Tongue (tissue), 1 donor: ENCODE measurements at regions not wholly inside any gene's neighbourhood (a gene's known extent, or its start where the extent isn't known, plus 50 kb on each side); places are given as distances from the start of the nearest gene placed in this dataset.
A peak's percentile ranks its signal among the peaks of the same experiment; 100 is the strongest.

ENCODE experiments used
- DNase-seq: peaks from one replicate; pipeline ENCODE4 v3.0.0-alpha.2; 2015

DNA sequence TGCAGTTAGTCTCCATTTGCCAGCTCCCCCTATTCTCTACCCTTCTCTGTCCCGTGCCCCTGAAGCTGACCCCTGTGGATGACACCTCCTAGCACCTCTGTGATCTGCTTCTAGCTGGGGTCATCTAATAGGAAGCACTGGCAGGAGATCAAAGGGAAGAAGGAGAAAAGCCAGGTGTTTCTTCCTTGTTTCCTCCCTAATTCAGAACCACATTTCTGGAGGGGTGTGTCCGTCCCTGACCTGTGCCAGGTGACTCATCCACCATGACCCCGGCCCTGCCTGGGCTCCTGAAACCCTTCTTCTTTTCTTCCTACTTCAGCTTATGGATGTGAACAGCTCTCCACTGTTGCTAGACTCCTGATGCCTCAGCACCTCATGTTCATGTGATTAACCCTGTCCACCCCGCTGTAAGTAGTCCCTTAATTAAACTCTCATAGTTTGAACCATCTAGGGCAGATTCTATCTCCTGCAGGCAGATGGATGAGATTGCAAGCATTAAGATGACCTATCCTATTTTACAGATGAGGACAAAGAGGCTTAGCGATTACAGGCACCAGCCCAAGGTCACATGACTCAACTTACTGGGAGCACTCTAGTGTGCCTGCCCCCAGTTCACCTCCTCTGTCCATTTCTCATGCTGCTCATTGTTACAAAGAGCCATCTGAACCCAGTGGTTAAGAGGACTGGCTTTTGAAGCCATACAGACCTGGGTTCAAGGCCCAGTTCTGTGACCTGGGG, 770.5 kb downstream of the MED13L start:
- DNase-seq, result no peak

DNA sequence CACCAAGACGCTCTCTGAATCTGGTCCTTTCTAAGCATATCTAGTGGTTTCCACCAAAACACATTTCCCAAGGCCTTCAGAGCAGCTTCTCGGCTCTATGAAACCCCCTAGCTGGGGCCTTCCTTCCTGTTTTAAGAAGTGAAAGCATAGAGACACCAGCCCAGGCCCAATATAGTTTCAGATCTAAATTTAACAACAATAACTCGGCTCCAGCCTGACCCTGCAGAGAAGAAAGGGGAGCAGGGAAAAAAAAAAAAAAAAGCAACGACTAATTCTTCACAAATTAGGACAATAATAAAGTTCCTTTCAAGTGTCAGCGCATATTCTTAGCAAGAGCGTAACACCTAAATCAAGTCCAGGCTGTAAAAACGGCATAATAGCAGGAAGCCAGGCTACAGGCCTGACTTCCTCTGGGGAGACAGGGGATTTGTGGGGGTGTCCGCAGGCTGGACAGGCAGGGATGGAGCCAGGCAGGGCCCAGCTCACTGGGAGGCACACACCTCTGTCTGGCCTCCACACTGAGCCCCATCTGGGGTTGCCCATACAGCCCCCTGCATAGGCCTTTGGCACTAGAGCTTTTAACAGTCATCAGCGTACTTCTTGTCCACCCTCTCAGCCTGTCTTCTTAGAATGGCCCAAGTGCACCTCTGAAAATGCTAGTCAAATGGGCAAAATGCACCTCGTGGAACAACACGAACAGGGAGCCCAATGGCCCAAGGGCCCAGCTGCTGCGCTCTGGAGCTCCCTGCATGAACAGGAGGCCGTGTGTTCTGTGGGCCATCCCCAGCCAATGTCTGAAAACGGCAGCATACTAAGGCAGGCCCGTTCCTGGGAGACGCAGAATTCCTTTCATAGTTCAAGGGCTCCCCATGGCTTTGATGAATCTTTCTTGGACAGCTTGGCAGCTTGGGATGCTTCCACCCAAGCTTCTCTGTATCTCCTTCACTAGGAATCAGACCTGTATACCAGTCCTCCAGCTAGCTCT, 772.9 kb downstream of the MED13L start:
- no peak for DNase-seq

DNA sequence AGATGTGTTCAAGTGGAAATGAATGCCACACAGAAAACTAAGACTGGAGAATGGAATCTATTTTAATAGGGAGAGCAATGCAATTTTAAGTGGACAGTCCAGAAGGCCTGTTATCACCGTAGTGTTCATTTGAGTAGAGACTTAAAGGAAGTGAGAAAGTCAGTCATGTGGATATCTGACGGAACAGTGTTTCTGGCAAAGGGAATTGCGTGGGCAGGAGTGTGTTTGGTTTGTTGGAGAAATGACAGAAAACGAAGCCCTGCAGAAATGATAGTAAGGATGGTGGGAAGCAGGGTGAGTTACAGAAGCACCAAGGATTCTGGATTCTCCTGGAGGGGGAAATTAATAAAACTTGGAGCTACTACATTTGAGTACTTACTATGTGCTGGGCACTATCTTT, 776.6 kb downstream of the MED13L start:
- no peak for DNase-seq

DNA sequence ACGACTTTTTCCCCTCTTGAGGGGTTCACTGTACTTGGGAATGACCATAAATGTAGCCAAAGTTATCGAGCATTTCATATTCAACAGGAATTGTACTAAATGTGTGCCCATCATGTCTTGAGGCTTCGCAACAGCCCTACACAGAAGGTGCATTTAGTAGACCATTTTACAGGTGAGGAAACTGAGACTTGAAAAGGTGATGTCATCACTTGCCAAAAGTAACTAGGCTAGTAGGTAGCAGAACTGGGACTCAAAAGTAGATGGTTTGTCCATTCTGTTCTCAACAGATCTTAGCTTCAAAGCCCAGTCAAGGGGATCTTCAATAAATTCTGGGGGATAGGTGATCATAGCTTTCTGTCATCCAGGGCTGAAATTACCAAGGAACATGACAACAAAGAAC, 782.2 kb downstream of the MED13L start:
- no peak for DNase-seq

DNA sequence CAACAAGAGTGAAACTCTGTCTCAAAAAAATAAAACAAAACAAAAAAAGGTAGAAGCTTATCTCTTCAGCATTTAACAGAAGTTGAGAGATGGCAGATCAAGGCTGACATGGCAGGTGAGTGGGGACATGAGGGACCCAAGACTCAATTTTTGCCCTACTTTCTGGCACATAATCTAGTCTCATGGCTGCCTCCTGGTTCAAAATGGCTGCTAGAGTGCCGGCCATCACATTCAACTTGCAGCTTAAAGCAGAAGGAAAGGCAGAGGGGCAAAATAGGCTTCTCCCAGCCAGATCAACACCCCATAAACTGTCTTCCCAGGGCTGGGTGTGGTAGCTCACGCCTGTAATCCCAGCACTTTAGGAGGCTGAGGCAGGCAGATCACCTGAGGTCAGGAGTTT, 784.9 kb downstream of the MED13L start:
- DNase-seq, result no peak

DNA sequence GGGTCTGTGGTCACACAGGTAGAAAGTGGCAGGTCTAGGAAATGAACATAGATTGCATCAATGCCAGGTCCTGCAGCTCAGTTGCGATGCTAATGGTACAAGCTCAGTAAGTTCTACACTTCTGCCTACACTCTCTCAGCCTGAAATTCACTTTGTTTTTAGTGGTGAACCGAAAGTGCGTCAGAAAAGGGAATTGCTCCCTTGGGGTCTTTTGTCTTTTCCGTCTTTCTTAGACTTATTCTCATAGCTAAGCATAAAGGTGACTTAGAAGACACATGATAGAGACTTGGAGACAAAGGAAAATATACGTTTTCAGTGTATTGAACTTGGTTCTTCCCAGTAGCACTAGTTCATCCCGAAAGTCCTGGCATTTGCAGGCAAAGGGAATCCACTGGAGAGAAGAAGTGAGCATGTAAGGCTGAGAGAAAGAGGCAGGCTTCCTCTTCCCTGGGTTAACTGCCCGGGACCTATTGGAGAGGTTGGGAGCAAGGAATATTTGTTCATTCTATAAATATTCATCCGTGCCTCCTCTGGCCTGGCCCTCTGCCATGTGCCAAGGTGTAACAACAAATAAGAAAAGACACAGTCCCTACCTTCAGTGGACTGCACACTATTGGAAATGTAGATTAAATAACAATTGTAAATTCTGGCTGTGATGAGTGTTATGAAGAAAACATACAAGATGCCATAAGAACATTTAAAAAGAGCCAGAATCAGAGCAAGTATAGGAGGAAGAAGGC, 785.8 kb downstream of the MED13L start:
- no peak for DNase-seq

DNA sequence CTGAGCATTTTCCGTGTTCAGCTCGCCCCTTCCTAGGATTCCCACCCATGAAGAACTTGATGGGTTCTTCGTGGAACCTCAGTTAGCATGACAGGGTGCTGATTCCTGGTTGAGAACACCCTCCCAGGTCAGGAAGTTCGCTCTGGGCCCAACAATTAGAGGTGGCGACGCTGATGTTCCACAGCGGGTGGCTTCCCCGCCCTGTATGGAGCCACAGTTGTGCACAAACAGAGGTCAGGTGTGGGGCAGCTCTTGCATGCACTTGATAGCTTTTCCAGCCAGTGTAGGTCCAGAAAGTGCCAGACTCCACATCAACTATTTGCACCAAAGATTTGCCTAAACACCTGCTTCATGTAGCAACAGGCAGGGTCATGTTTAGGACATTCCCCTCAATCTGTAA, 788.2 kb downstream of the MED13L start:
- DNase-seq, result no peak

DNA sequence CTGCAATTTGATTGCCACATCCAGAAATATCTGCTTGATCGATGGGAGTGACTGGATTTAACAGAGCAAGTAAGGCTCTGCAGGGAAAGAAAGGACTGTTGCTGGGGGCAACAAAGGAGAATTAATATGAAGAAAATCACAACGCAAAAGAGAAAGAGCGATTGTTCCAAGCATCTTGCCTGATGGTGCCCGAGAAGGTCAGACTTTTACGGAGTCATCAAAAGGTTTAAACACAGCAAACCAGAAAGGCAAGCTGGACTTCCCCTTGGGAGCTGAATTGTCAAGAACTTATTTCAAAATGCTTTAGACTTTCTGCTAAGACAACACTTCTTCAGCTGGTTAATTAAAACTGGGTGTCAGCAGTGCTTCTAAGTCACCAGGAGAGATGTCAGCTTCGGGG, 791.5 kb downstream of the MED13L start:
- DNase-seq, result no peak

DNA sequence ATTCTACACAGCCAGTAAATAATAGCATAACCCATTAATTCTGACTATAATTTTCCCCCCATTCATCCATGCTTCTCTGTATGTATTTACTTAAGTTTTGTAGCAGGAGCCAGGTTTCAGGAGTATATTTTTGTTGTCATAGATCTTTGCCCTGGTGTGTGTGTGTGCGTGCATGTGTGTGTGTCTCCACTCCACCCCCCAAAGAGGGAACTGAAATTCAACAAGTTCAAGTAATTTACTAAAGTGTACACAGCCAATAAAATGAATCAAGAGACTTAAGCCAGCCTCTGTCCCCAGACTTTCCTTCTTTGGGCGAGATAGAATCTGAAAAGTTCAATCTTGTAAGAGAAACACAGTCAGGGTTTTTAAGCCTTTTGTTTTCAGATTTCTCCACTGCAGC, 792.0 kb downstream of the MED13L start:
- no peak for DNase-seq

DNA sequence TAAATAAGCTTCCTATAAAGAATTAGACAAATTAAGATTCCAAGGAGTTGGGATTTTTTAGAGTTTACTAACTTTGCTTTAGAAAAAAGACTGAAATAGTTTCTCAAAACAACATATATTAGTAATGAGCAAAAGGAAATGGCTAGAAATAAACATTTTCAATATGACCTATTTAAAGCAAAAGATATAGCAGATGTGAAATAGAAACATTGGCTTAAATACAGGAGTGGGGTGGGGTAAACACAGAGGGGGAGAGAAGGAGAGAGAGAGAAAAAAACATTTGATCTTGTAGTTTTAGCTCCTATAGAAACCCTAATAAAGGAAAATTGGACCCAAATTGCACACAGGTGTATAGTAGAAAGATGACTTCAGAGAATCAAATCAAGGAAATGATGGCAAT, 794.5 kb downstream of the MED13L start:
- DNase-seq, result no peak

DNA sequence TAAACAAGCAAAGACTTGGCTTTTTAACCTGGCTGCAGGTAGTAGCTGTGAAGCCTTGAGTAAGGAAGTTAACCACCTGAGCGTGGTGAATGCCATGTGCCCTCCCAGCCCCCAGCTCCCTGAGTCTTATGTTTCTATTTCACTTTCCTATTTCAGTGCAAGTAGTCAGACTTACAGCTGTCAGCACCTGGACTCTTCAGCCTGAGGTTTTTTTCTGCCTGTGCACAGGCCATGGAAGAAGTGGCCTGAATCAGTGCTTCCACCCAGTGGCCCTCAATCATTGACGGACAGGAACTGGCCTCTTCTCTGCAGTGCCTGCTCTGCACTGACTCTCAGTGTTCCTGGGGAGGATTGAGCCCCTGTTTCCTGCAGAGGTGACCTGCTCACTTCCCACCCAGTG, 796.4 kb downstream of the MED13L start:
- DNase-seq, result peak; percentile 24

DNA sequence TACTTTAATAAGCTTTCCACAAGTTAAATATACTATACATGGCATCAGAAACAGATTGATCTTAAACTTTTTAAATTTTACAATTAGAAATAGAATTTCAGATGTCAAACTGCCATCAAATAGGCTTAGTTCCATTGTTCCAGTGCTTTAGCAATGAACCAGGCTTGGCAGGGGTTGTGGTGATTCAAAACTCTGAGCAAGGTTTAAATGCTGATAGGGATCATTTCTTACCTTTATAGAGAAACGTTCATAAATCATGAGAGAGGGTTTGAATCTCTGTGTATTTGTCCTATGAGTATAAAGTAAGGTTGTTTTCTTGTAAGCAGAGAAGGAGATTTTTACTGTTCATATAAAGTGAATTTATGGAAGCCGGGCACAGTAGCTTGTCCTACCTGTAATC, 794.5 kb upstream of the TBX3 start:
- DNase-seq, result no peak

DNA sequence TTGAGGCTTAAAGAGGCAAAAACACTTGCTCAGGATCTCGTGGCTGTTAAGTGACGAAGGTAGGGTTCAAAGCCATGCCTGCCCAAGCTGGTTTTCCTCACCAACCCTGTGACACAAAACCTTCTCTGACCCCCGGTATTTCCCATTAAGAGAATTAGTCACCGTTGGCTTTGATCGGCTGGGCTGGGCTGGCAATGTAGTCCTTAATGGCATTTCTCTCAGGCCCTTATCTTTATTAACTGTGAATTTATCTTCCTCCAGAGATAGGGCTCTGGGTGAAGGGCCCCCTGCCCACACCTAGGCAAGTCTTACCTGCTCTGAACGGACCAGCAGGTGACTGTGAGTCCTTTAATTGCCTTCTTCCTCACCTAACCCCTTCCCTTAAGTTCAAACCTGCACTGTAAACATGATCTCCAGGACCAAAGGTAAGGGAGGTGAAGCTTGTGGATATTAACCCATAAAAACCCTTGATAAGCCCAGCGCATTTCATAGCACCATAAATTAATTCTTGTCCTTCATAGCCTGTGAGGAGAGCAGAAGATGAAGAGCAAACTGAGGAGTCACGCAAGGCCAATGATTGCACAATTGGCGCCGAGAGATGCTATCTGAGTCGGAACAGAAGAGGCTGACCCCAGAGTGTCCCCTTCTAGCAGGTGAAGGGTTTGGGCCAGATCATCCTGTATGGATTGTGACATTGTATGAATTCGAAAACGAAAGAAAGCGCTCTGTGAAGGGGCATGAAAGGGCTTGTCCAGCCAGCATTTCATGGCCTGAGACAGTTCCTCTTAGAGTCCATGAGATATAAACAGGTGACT, 790.8 kb upstream of the TBX3 start:
- no peak for DNase-seq

DNA sequence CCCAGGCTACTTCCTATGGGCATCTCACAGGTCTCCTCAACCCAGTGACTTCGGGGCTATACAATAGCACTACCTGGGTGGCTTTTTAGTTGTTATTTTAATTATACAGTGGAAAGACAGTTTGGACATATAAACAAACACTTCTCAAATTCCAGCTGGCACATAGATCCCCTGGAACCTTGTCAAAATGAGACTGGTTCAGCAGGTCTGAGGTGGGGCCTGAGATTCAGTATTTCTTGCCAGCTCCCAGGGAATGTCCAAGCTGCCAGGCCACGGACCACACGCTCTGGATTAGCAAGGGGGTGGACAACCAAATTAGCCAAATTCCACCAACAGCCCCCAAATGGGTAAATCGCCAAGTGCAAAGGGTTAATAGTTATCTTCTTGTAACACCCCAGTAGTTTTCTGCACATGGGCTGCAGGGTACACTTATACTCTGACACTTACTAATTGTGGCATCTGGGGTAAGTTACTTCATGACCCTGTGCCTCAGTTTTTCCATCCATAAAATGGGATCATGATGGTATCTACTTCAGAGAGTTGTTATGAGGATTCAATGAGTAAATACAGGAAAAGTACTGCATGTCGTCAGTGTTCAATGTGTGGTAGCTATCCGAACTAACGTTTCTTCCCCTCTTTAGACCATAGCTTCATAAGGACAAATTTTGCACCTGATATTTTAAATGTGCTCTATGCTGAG, 789.4 kb upstream of the TBX3 start:
- DNase-seq, result peak; percentile 11

DNA sequence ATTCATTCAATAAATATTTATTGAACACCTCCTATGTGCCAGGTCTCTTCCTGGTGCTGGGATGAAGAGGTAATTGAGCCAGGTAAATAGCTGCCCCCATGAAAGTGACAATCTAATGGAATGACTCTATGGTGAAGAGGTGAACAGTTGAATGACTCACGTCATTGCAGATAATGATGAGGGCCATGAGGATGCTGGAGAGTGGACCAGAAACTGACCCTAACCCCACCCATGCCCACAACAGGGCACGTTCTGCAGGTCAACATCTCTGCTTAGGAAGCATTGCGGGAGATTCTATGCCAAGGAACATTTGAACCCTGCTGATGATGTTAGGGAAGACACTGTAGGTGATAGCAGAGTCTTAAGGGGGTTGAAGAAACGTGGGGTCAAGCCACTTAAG, 788.9 kb upstream of the TBX3 start:
- DNase-seq, result no peak

DNA sequence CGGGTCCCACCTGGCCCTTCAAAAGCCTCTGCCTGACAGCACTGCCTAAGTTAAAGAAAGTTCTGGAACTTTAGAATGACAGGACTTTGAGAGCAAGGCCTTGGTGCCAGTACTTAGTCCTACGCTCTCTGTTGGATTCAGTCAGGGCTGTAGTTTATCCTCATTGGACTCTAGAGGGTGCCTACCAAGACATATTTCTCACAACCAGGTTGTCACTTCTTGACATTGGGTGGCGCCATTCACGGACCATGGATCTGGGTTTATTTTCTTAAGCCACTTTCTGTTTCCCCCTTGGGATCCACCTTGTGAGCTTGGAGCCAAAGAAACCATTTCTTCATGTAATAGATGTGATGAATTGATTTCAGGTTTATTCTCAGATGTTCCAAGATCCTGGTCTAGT, 787.0 kb upstream of the TBX3 start:
- DNase-seq, result no peak

DNA sequence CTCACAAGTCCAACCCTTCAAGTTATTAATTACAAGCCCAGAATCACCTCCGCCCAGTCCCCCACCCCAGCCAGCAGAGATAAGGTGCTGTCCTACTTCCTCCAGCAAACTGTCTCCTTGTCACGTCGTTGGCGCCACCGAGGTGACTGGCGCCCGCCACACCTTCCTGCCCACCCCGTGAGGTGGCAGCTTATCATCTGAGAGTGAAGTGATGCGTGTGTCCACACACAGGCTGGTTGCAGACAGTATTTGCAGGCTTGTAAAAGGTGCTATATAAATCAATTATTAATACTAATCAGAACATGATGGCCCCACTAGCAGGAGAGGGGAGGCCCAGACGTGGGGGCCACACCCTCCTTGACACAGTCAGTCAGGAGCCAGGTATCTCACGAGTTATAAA, 786.6 kb upstream of the TBX3 start:
- no peak for DNase-seq

DNA sequence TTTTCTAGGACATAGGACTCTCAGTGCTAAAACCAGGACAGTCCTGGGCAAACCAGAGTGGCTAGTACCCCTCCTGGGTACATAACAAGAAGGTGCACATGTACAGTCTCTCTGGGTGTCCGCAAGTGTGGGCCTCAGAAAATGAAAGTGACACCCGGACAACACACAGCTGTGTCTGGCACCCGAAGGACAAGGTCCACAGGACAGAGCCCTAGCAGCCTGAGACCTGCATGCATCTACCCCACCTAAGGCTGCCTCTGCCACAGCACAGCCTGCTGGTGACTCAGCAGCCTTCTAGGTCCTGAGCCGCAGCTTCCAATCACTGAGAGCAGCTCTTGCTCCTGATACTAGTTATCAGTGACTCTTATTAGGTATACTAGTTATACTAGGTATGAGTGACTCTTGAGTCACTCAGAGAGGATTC, 784.1 kb upstream of the TBX3 start:
- no peak for DNase-seq

DNA sequence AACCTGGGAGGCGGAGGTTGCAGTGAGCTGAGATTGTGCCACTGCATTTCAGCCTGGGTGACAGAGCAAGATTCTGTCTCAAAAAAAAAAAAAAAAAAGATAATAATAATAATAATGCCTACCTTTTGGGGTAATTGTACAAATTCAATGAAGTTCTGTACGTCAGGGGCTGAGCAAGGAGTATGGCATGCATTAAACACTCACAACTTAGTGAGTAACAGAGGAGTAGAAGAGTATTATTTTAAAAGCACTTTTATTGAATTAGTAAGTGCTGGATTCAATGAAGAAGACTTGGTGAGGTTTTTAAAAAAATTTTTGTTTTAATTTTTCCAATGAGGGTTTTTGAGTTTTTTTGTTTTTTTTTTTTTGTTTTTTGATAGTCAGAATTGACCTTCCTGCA, 783.6 kb upstream of the TBX3 start:
- no peak for DNase-seq

DNA sequence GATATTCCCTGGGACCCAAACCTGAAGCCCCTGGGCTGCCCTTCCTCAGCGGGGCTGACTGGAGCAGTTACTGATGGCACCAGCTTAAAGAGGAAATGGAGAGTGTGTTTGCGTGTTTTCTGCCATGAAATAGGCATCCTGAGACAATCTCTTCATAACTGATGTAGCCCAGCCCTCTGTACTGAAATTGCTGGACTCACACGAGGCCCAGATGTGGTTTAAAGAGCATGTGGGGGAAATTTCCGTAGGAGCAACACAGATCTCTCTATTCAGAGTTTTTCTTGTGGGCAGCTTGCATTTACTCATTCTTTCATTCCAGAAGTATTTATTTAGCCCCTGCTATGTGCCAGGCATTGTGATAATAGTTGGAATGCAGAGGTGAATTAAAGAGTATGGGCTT, 782.1 kb upstream of the TBX3 start:
- DNase-seq, result no peak

DNA sequence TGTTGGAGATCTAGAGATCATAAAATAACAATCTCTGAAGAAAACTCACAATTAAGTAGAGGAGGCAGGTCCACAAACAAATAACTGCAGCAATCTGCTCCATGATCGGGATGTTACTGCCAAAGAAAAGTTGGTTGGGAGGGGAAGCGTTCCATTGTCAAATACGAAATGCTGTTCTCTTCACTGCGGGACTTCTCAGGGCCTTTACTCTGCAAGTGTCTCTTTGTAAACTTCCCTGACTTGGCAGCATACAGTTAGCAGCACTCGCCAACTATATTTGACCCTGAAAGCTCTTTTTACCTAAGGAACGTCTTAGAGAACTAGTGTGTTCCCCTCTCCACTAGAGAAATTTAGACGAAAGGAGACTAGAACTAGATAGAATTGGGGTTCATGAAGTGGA, 780.7 kb upstream of the TBX3 start:
- no peak for DNase-seq
